ENCODE measurements at regions not wholly inside any gene's neighbourhood (a gene's known extent, or its start where the extent isn't known, plus 50 kb on each side); places are given as distances from the start of the nearest gene placed in this dataset.

GRCh38 chr12:29838768-29839167 lies 55.0 kb upstream of the TMTC1 start:
- no peak for TF ChIP-seq CTCF (IDR thresholded peaks at IDR 0.05)
- no peak for TF ChIP-seq POLR2A (IDR thresholded peaks at IDR 0.05)

Measured in testis (tissue), 2 donors.